HG02763 (cell line): ENCODE measurements at regions not wholly inside any gene's neighbourhood (a gene's known extent, or its start where the extent isn't known, plus 50 kb on each side); places are given as distances from the start of the nearest gene placed in this dataset.
"Not testable (repeated sequence)": the region's sequence is repeated elsewhere in the genome, so short reads cannot be mapped to it uniquely, and the experiment has no call there.

Experiments
- ATAC-seq: cut with Tn5 transposase; IDR thresholded peaks from one replicate; pipeline ENCODE4 v1.9.1; 2021; ENCODE audit warnings: mild to moderate bottlenecking, moderate library complexity; ENCODE audit not compliant: unreplicated experiment

DNA sequence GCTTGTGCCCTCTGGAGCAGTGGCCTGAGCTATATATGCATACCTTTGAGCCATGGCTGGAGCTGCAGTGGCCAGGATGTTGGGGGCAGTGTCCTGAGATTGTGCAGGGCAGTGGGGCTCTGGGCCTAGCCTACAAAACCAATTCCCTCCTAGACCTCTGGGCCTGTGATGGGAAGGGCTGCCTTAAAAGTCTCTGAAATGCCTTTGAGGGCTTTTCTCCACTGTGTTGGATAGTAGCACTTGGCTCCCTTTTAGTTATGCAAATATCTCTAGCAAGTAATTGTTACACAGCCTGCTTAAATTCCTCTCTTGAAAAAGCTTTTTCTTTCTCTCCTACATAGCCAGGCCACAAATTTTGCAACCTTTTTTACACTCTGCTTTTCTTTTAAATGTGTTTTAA, 426.4 kb downstream of the ACTR3B start:
- ATAC-seq: no peak

DNA sequence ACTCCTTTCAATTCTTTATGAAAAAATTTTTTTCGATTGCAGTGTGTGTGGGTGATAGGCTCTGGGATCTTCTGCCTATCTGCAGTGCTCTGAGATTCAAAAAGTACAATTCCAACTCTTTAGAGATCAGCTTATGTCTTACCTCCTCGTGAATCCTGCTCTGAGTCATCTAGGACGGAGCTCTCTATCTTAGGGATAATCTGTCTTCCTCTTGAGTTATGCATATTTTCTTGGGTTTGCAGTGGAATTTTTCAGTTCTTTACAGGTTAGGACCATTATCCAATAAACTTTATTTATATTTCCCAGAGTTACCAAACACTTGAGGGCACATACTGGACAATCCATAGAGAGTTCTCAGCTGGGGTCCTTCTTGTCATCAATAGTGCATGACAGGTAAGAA, 428.6 kb downstream of the ACTR3B start:
- ATAC-seq: no peak

DNA sequence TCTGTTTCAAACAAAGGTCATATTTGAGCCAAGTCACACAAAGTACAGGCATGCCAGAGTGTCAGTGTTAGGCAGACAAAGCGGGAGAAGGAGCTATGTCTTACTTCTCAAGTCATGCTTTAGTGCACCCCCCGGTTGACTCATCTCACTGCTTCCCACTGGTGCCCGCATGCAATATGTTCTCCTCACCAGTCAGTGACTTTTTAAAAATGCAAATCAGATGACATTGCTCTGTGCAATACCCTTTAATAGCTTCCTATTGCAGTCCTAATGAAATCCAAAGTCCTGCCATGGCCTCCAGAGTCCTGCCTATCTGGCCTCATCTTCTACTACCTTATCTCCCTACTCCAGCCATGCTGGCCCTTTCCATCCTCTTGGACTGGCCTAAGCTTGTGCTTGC, 429.1 kb downstream of the ACTR3B start:
- no peak for ATAC-seq

DNA sequence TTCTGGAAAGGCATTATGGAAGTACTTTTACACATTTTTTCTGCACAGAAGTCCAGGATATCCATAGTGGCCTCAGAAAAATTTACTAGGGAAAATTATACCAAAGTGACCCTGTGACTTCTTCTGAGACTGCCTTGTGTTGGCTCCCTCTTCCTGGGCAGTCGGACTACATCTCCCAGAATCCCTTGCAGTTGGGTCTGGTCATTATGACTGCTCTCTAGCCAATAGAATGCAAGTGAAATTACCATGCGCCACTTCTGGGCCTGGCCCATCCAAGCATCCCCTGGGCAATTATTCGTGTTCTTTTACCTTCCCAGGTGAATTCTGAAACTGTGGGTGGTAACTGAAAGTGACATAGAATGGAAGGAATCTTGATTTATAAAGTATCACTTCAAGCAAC, 430.9 kb downstream of the ACTR3B start:
- no peak for ATAC-seq

- ATAC-seq: no peak
Observed at GRCh38 chr7:153190986-153191385, 431.4 kb downstream of the ACTR3B start.

- peak; percentile 50 for ATAC-seq
Observed at GRCh38 chr7:153193144-153193595, 433.6 kb downstream of the ACTR3B start.

GRCh38 chr7:153217032-153217431, 457.5 kb downstream of the ACTR3B start:
- no peak for ATAC-seq

GRCh38 chr7:153224890-153225289, 465.3 kb downstream of the ACTR3B start:
- ATAC-seq: no peak

- not testable (repeated sequence) for ATAC-seq
Observed at GRCh38 chr7:153245136-153245535, 485.6 kb downstream of the ACTR3B start.

DNA sequence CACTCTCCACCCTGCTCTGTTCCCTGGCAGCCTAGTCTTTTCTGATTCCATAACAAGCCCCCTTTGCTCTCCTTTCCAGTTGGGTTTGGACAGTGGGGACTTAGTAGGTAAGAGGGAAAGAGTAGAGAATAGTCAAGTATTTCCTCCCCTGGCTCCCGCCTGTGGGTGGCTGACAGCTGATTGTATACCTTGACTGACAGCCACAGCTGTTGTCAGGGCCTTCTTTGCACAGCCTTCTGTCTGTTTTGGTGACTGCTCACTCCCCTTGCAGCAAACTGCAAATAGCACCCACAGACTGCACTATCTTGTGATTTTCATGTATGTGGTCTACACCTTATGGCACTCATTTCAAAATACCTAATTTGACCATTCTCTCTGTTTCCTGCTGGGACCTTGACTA, 486.3 kb downstream of the ACTR3B start:
- no peak for ATAC-seq

- no peak for ATAC-seq
Observed at GRCh38 chr7:153247926-153248325, 488.4 kb downstream of the ACTR3B start.

DNA sequence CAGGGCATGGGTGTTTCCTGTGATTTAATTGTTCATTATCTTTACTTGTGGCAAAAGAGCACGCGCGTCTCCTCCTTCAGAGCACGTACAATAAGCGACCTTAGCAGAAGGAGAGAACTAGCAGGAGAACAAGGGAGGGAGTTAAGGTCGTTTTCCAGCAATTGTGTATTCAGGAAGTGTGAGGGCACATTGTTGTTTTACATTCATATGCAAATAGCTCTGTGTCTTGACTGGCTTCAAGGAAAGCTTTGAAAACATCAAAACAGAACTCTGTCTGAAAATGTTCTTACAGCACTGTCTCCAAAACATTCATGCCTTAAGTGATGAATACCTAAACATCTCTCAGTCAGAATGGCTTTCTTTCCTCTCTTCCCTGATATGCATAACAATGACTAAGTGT, 499.1 kb downstream of the ACTR3B start:
- no peak for ATAC-seq

GRCh38 chr7:153276394-153276793, 516.8 kb downstream of the ACTR3B start:
- ATAC-seq: no peak

GRCh38 chr7:153286763-153287162, 527.2 kb downstream of the ACTR3B start:
- ATAC-seq: no peak

- no peak for ATAC-seq
Observed at GRCh38 chr7:153290066-153290465, 530.5 kb downstream of the ACTR3B start.

GRCh38 chr7:153297141-153297540, 537.6 kb downstream of the ACTR3B start:
- no peak for ATAC-seq

DNA sequence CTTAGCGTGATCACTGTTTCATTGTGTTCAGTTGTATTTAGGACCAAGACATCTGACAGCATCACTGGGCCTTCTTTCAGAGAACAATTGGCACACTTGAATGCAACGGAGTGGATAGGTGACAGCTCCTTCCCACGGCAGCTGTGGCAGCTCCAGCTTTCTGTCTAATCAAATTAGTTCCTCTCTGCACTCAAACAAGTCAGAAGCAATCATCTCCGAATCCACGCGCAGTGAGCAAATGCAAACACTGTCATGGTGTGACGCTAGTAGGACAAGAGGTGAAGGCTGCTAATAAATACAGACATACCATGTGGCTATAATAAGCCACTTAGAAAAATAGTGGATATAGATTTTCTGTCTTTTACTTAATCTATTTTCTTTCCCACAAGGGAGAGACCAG, 542.4 kb downstream of the ACTR3B start:
- no peak for ATAC-seq

- ATAC-seq: no peak
Observed at GRCh38 chr7:153320005-153320404, 560.5 kb downstream of the ACTR3B start.

- ATAC-seq: no peak
Observed at GRCh38 chr7:153320681-153321080, 561.1 kb downstream of the ACTR3B start.

GRCh38 chr7:153322991-153323390, 563.4 kb downstream of the ACTR3B start:
- no peak for ATAC-seq

- no peak for ATAC-seq
Observed at GRCh38 chr7:153324094-153324493, 564.5 kb downstream of the ACTR3B start.

DNA sequence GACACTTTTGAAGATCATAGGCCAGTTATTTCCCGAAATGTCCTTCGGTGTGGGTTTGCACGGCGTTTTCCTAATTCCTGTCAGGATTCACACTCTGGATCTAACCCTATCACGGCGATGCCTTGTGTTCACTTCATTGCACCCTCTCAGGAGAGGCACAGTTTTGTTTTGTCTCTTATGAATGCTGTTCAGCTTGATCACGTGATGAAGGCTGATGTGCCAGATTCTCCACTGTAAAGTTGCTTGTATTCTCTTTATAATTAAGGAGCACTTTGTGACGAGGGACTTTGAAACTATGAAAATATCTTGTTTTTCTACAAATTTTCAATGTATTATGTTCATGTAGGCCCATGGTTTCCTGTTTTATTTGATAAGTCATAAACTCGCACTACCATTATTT, 568.1 kb downstream of the ACTR3B start:
- ATAC-seq: no peak

DNA sequence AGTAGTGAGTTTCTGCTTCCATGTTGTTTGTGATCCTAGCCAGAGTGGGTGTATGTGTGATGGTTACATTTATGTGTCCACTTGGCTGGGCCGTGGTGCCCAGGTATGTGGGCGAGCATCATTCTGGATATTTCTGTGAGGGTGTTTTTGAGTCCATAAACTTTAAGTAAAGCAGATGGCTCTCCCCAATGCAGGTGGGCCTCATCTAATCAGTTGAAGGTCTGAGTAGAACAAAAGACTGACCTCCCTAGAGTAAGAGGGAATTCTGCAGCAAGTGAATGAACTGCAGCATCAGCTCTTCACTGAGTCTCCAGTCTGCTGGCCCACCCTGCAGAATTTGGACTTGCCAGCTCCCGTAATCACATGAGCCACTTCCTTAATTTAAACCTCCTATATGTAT, 571.9 kb downstream of the ACTR3B start:
- ATAC-seq: no peak

GRCh38 chr7:153354071-153354470, 594.5 kb downstream of the ACTR3B start:
- no peak for ATAC-seq
